OCI-LY1 (cell line): ENCODE measurements at regions not wholly inside any gene's neighbourhood (a gene's known extent, or its start where the extent isn't known, plus 50 kb on each side); places are given as distances from the start of the nearest gene placed in this dataset.

Experiments used
- CTCF ChIP-seq: fragments of 200-600 bp; sonication (generic), shearing (Covaris generic); IDR thresholded peaks from 2 replicates; pipeline ENCODE4 v1.5.1; 2017; ENCODE audit warnings: mild to moderate bottlenecking, antibody characterized with exemption, low read length, moderate library complexity, mixed read lengths
- EZH2 ChIP-seq: fragments of 200-600 bp; sonication (generic), shearing (Covaris generic); IDR thresholded peaks from 2 replicates; pipeline ENCODE4 v1.8.0; 2017; ENCODE audit warnings: borderline replicate concordance, mixed run types, mild to moderate bottlenecking, antibody characterized with exemption, low read length, moderate library complexity, mixed read lengths

GRCh38 chr5:88979244-88979643 lies 96.3 kb upstream of the MEF2C start:
- TF ChIP-seq CTCF (no peak), EZH2 (no peak)
